ENCODE measurements at regions not wholly inside any gene's neighbourhood (a gene's known extent, or its start where the extent isn't known, plus 50 kb on each side); places are given as distances from the start of the nearest gene placed in this dataset.

- CTCF ChIA-PET, result no interaction called here
- H3K4me3 ChIP-seq (ENCODE audit: low read depth, low read length), result no peak overlapping the region
- POLR2A ChIA-PET, result no interaction called here
- DNase-seq (ENCODE audit: low read depth, low spot score), result no peak
- TF ChIP-seq CTCF (IDR thresholded peaks at IDR 0.05; ENCODE audit: insufficient read depth, low read length, missing control alignments), result no peak
These were observed 541.9 kb upstream of the EEF2KMT start for GRCh38 chr16:5639531-5639930.

- POLR2A ChIA-PET, result no interaction called here
These were observed 537.7 kb upstream of the EEF2KMT start for GRCh38 chr16:5635331-5635730.

GRCh38 chr16:5634666-5635180 lies 537.1 kb upstream of the EEF2KMT start:
- TF ChIP-seq CTCF (IDR thresholded peaks at IDR 0.05; ENCODE audit: insufficient read depth, low read length, missing control alignments), result no peak
- no peak overlapping the region for H3K4me3 ChIP-seq (ENCODE audit: low read depth, low read length)
- ChIA-PET POLR2A (no interaction called here), CTCF (no interaction called here)
- DNase-seq (ENCODE audit: low read depth, low spot score), result no peak

More at GRCh38 chr16:5635331-5635730, 537.7 kb upstream of the EEF2KMT start:
- TF ChIP-seq CTCF (IDR thresholded peaks at IDR 0.05; ENCODE audit: insufficient read depth, low read length, missing control alignments), result no peak
- DNase-seq (ENCODE audit: low read depth, low spot score), result no peak
- CTCF ChIA-PET, result no interaction called here
- no peak overlapping the region for H3K4me3 ChIP-seq (ENCODE audit: low read depth, low read length)

GRCh38 chr16:5633845-5634440 lies 536.3 kb upstream of the EEF2KMT start:
- no peak for TF ChIP-seq CTCF (IDR thresholded peaks at IDR 0.05; ENCODE audit: insufficient read depth, low read length, missing control alignments)
- CTCF ChIA-PET, result no interaction called here
- no peak overlapping the region for H3K4me3 ChIP-seq (ENCODE audit: low read depth, low read length)
- POLR2A ChIA-PET, result no interaction called here
- DNase-seq (ENCODE audit: low read depth, low spot score), result no peak

GRCh38 chr16:5622234-5622884 lies 524.8 kb upstream of the EEF2KMT start:
- H3K4me3 ChIP-seq (ENCODE audit: low read depth, low read length), result no peak overlapping the region
- no peak for TF ChIP-seq CTCF (IDR thresholded peaks at IDR 0.05; ENCODE audit: insufficient read depth, low read length, missing control alignments)
- DNase-seq (ENCODE audit: low read depth, low spot score), result no peak
- POLR2A ChIA-PET, result no interaction called here
- CTCF ChIA-PET, result no interaction called here

- ChIA-PET POLR2A (no interaction called here), CTCF (no interaction called here)
- H3K4me3 ChIP-seq (ENCODE audit: low read depth, low read length), result no peak overlapping the region
- TF ChIP-seq CTCF (IDR thresholded peaks at IDR 0.05; ENCODE audit: insufficient read depth, low read length, missing control alignments), result no peak
- no peak for DNase-seq (ENCODE audit: low read depth, low spot score)
These were observed 524.2 kb upstream of the EEF2KMT start for GRCh38 chr16:5621826-5622225.

All from AG04449 (cell line).